ENCODE measurements at regions not wholly inside any gene's neighbourhood (a gene's known extent, or its start where the extent isn't known, plus 50 kb on each side); places are given as distances from the start of the nearest gene placed in this dataset.

GRCh38 chr15:89387140-89387903 is 52.7 kb upstream of the POLG start:
- TF ChIP-seq CTCF (conservative IDR thresholded peaks at IDR 0.05; ENCODE audit: low read depth, low read length) (no peak), EZH2phosphoT487 (IDR thresholded peaks at IDR 0.05; ENCODE audit: borderline replicate concordance, low read length) (no peak), EZH2 (IDR thresholded peaks at IDR 0.05; ENCODE audit: low read length, unreplicated experiment) (no peak)

All from PC-3 (cell line).